K562 (cell line): ENCODE measurements at regions not wholly inside any gene's neighbourhood (a gene's known extent, or its start where the extent isn't known, plus 50 kb on each side); places are given as distances from the start of the nearest gene placed in this dataset.

Experiments
- ATAC-seq: fragments of 200-7000 bp; cut with Tn5 transposase; 3 replicates; pipeline ENCODE4 v1.9.1; 2020; ENCODE audit warnings: moderate library complexity
- BruUV-seq: library from RNA; stranded (reverse); fragments of 400-500 nt; replicated peaks from 2 replicates; lab custom pipeline; 2021; lab: Mats Ljungman, UMichigan
- CTCF ChIA-PET: fragments of 300-600 bp; formaldehyde crosslinking; extraction: SDS; loops from one replicate; lab custom pipeline; 2021; ENCODE audit warnings: low intra/inter-chr PET ratio; lab: Yijun Ruan, JAX
- POLR2A ChIA-PET: fragments of 300-600, 350-650 bp; sonication (Branson Sonifier 250); formaldehyde crosslinking; extraction: SDS; loops from one replicate; lab custom pipeline; 2021; ENCODE audit warnings: antibody characterized with exemption, inconsistent platforms; lab: Yijun Ruan, JAX
- DNase-seq, 4 experiments: peaks; one replicate each; pipeline versions ENCODE4 v3.0.0 to v3.0.0-alpha.2; 2011 to 2018; ENCODE audit warnings: low spot score in 3 of 4, mixed read lengths in 3 of 4; ENCODE audit errors: extremely low read depth in 1 of 4
- FAIRE-seq: peaks from 2 replicates; lab custom pipeline; 2011; peaks lifted over from hg19 to GRCh38; lab: Jason Lieb, UNC
- H2AFZ ChIP-seq: 2 replicates; pipeline ENCODE4 v1.6.0; 2011; ENCODE audit warnings: low read depth, low read length, control low read depth, inconsistent platforms
- H3K27ac ChIP-seq: fragments of 200-600 bp; 3 replicates; pipeline ENCODE4 v1.8.0; 2011; ENCODE audit warnings: low read depth, mild to moderate bottlenecking, control low read depth, inconsistent platforms, low read length, moderate library complexity, mixed read lengths; ENCODE audit errors: extremely low read depth
- H3K27me3 ChIP-seq, 2 experiments: fragments of 300-600 bp in 1 of 2; 2 replicates in 1 of 2; 3 replicates in 1 of 2; pipeline versions ENCODE4 v1.6.0 to v1.8.0; 2011; ENCODE audit warnings: inconsistent platforms in 2 of 2, low read length in 2 of 2, mild to moderate bottlenecking in 1 of 2, mixed read lengths in 1 of 2, moderate library complexity in 1 of 2; ENCODE audit not compliant: control insufficient read depth in 2 of 2, insufficient read depth in 2 of 2
- H3K36me3 ChIP-seq: fragments of 300-600 bp; 3 replicates; pipeline ENCODE4 v1.8.0; 2011; ENCODE audit warnings: mild to moderate bottlenecking, low read length, inconsistent platforms; ENCODE audit not compliant: control insufficient read depth, insufficient read depth
- H3K4me1 ChIP-seq, 2 experiments: fragments of 200-600 bp in 1 of 2; replicated peaks in 1 of 2; 2 replicates in 1 of 2; 3 replicates in 1 of 2; pipeline versions ENCODE4 v1.5.1 to v1.8.0; 2011; ENCODE audit warnings: inconsistent platforms in 2 of 2, low read length in 2 of 2, mild to moderate bottlenecking in 1 of 2, mixed read lengths in 1 of 2, moderate library complexity in 1 of 2; ENCODE audit not compliant: control insufficient read depth in 2 of 2, insufficient read depth in 2 of 2
- H3K4me2 ChIP-seq: 2 replicates; pipeline ENCODE4 v1.6.1; 2011; ENCODE audit warnings: low read length, control low read depth, inconsistent platforms, mixed read lengths; ENCODE audit not compliant: insufficient read depth
- H3K4me3 ChIP-seq: fragments of 200-600 bp; sonication (generic), shearing (Covaris generic); 2 replicates; pipeline ENCODE4 v1.5.1; 2016; ENCODE audit warnings: control low read depth, inconsistent platforms
- H3K79me2 ChIP-seq: fragments of 200-600 bp; 3 replicates; pipeline ENCODE4 v1.8.0; 2011; ENCODE audit warnings: low read length, inconsistent platforms; ENCODE audit not compliant: control insufficient read depth, insufficient read depth
- H3K9ac ChIP-seq, 2 experiments: 2 replicates each; pipeline versions ENCODE4 v1.6.0 to v1.6.1; 2011; ENCODE audit warnings: low read depth in 2 of 2, low read length in 2 of 2, control low read depth in 1 of 2, inconsistent platforms in 1 of 2, mild to moderate bottlenecking in 1 of 2, mixed read lengths in 1 of 2; ENCODE audit not compliant: insufficient read depth in 1 of 2
- H3K9me1 ChIP-seq: one replicate; pipeline ENCODE4 v1.6.0; 2011; ENCODE audit warnings: inconsistent platforms, mild to moderate bottlenecking, low read length, moderate library complexity; ENCODE audit not compliant: control insufficient read depth, insufficient read depth
- H3K9me3 ChIP-seq: replicated peaks from 2 replicates; pipeline ENCODE4 v1.5.1; 2011; ENCODE audit warnings: low read depth, low read length, inconsistent platforms; ENCODE audit not compliant: control insufficient read depth, insufficient read depth
- H4K20me1 ChIP-seq: replicated peaks from 2 replicates; pipeline ENCODE4 v1.6.1; 2011; ENCODE audit warnings: low read length, inconsistent platforms, mixed read lengths; ENCODE audit not compliant: control insufficient read depth, insufficient read depth
- RFX5 ChIP-seq: IDR thresholded peaks from 2 replicates; pipeline ENCODE4 v1.6.1; 2011; ENCODE audit warnings: low read depth, mild to moderate bottlenecking, improper control_type of control experiment, low read length
- TSC22D4 ChIP-seq: fragments of 450-650 bp; IDR thresholded peaks from 2 replicates; pipeline ENCODE4 v1.6.1; 2016; ENCODE audit warnings: missing genetic modification characterization, missing biosample characterization, control low read depth
- ZNF184 ChIP-seq: sonication (generic); formaldehyde crosslinking; IDR thresholded peaks from 2 replicates; pipeline ENCODE4 v1.5.0; 2020; ENCODE audit warnings: missing genetic modification reagents
- ZNF707 ChIP-seq: fragments of 250-450 bp; sonication (Bioruptor Pico); conservative IDR thresholded peaks from 2 replicates; pipeline ENCODE4 v1.8.0; 2022; ENCODE audit warnings: inconsistent platforms, mild to moderate bottlenecking, moderate library complexity
- WGBS: fragments of 100-300 bp; shearing (Covaris generic); methylation state at CpG from one replicate; pipeline ENCODE4 v1.1.6; 2016; ENCODE audit warnings: low coverage, mixed read lengths; ENCODE audit not compliant: insufficient coverage; ENCODE audit errors: missing lambda C conversion rate; 5-methylcytosine and 5-hydroxymethylcytosine counted together
- in situ Hi-C: fragments of 300-500 bp; cut with MboI; formaldehyde crosslinking; loops from 4 replicates; pipeline ENCODE4 v1.15.0; 2018; ENCODE audit warnings: inconsistent platforms, mixed read lengths
- intact Hi-C: fragments of 100-400 bp; cut with micrococcal nuclease; formaldehyde crosslinking; loops from 2 replicates; pipeline ENCODE4 v1.14.2; 2022
- TF ChIP-seq, protein P1 (sequence below): fragments of 150-350 bp; conservative IDR thresholded peaks from 2 replicates; pipeline ENCODE4 v1.6.1; 2014; ENCODE audit warnings: low read length
- TF ChIP-seq, protein P2 (sequence below): conservative IDR thresholded peaks from 2 replicates; pipeline ENCODE4 v1.6.1; 2011; ENCODE audit warnings: low read depth, mild to moderate bottlenecking, low read length; ENCODE audit not compliant: control insufficient read depth

GRCh38 chr14:106347890-106348755 lies 821.7 kb downstream of the TMEM121 start:
- DNase-seq: no peak
- no peak for TF ChIP-seq TSC22D4 (tag)
- no peak for TF ChIP-seq ZNF707
- TF ChIP-seq, protein P1, sequence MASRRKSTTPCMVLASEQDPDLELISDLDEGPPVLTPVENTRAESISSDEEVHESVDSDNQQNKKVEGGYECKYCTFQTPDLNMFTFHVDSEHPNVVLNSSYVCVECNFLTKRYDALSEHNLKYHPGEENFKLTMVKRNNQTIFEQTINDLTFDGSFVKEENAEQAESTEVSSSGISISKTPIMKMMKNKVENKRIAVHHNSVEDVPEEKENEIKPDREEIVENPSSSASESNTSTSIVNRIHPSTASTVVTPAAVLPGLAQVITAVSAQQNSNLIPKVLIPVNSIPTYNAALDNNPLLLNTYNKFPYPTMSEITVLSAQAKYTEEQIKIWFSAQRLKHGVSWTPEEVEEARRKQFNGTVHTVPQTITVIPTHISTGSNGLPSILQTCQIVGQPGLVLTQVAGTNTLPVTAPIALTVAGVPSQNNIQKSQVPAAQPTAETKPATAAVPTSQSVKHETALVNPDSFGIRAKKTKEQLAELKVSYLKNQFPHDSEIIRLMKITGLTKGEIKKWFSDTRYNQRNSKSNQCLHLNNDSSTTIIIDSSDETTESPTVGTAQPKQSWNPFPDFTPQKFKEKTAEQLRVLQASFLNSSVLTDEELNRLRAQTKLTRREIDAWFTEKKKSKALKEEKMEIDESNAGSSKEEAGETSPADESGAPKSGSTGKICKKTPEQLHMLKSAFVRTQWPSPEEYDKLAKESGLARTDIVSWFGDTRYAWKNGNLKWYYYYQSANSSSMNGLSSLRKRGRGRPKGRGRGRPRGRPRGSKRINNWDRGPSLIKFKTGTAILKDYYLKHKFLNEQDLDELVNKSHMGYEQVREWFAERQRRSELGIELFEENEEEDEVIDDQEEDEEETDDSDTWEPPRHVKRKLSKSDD: no peak
- TF ChIP-seq, protein P2, sequence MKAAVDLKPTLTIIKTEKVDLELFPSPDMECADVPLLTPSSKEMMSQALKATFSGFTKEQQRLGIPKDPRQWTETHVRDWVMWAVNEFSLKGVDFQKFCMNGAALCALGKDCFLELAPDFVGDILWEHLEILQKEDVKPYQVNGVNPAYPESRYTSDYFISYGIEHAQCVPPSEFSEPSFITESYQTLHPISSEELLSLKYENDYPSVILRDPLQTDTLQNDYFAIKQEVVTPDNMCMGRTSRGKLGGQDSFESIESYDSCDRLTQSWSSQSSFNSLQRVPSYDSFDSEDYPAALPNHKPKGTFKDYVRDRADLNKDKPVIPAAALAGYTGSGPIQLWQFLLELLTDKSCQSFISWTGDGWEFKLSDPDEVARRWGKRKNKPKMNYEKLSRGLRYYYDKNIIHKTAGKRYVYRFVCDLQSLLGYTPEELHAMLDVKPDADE: no peak
- no peak for TF ChIP-seq ZNF184 (CRISPR knock-in tag)
- TF ChIP-seq RFX5: no peak
- TF ChIP-seq, all 486 proteins: peak for 0
- Histone ChIP-seq H4K20me1 (no peaks in the 10 kb centered on the region), H3K4me1 (no peaks in the 10 kb centered on the region), H3K4me3 (no peak overlapping the region), H3K79me2 (no peaks in the 10 kb centered on the region), H3K27me3 (no peaks in the 10 kb centered on the region), H3K36me3 (no peaks in the 10 kb centered on the region), H3K9ac (no peak overlapping the region), H3K27ac (no peak overlapping the region), H3K9me3 (no peaks in the 10 kb centered on the region), H3K9me1 (no peaks in the 10 kb centered on the region), H3K4me2 (no peak overlapping the region), H2AFZ (no peak overlapping the region)
- intact Hi-C loops: no loop called here
- POLR2A ChIA-PET: no interaction called here
- WGBS: 0% methylated on average over 8 of the region's 8 CpGs
- CTCF ChIA-PET: no interaction called here
- no TSS peak for BruUV-seq
- in situ Hi-C loops: no loop called here
- FAIRE-seq (no peak), ATAC-seq (no peak)
